ENCODE measurements at regions not wholly inside any gene's neighbourhood (a gene's known extent, or its start where the extent isn't known, plus 50 kb on each side); places are given as distances from the start of the nearest gene placed in this dataset.

DNA sequence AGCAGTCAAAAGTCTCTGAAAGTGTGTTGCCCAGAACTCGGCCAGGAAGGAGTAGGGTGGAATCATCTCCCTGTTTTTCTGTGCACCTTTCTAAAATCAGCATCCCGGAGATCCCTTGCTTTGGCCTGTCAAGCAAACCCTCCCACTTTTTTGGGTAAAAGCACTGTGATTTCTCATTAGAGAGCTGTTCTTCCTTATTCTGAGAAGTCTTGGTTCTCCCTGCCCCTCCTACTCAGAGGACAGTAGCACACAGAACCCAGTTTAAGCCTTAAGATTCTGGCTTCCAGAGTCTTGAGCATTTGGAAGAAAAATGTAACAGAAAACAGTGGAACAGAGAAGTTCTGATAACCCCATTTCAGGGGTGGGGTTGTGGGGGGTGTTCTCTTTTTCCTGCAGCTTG lies 52.6 kb upstream of the KATNAL1 start:
- no peak for DNase-seq

- no peak for DNase-seq
Observed at GRCh38 chr13:30360586-30360985, 53.2 kb upstream of the KATNAL1 start.

DNA sequence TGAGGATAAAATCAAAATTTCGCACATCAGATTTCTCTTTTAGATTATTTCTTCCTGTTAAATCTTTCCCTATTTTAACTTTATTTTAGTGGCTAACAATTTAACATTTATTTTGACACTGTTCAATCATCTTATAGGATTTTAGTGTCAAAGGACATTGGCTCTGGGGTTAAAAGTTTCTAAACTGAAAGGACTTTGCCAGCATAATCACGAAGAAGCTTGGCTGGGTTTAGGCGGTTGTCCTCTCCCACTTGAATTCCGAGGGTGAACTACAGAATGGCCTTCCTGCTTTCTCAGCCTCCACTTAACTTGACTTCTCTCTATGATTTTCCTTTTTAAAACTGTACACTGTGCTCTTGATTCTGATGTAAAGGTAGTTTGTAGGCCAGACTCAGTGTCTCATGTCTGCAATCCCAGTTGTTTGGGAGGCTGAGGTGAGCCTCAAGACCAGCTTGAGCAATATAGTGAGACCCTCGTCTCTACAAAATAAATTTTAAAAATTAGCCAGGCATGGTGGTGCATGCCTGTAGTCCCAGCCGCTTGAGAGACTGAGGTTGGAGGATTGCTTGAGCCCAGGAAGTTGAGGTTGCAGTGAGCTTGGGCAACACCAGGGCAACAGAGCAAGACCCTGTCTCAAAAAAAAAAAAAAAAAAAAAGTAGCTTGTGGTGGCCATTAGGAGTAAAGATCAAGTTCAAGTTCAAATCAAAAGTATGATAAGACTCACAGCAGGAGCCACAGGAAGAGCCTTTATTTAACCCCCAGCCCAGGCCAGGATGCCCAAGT lies 54.8 kb upstream of the KATNAL1 start:
- DNase-seq = no peak

DNA sequence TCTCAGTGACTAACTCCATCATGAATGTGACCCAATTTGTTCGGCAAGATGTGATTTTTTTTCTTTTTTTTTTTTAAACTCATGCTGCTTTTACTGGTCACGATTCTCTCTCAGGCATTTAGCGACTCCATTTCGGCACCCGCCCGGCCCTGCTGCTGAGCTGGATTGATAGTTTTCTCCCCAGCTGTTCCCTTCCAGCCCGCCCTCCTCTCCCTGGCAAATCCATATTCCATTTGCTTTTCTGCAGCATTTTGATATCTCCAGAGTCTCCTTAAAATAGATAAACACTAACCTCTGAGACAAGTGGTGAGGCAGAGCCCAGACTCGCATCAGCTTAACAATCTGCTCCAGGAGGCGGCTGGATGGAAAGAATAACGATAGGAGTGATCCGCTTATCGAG lies 55.5 kb upstream of the KATNAL1 start:
- no peak for DNase-seq

- no peak for DNase-seq
Observed at GRCh38 chr13:30363725-30364124, 56.4 kb upstream of the KATNAL1 start.

DNA sequence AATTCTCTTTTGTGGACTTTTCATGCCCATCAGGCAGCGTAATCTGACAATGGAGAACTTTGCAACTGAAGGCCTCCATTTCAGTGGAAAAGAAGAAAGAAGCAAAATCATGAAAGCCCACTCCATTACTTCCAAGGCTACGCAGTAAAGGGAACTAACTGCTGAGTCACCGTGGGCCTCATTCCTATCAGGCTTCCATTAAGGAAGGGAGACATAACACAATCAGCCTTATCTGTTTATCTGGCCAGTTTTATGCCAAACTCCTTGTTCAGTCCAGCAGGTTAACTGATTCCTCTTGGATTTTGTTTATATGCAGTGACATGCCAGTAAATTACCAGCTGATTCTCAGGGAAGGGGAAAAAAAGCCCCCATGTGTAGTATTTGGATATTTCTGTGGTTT lies 56.8 kb upstream of the KATNAL1 start:
- no peak for DNase-seq

DNA sequence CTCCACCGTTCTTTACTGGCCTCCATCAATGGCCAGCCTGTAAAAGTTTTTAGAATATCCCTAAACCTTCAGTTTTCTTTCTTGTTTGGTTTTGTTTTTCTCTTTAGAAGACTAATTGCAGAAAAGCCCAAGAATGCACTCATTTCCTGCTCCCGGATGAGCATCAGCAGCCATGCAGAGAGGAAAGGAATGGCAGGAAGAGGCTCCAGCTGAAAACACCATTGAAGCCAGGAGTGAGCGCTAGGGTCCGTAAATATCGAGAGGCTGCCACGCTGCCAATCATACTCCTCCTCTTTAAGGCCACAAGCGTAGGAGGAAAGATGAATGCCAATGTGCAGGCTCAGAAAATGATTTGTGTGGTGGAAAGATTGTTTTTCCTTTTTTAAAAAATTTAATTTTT lies 57.4 kb upstream of the UBE2L5 start:
- no peak for DNase-seq

DNA sequence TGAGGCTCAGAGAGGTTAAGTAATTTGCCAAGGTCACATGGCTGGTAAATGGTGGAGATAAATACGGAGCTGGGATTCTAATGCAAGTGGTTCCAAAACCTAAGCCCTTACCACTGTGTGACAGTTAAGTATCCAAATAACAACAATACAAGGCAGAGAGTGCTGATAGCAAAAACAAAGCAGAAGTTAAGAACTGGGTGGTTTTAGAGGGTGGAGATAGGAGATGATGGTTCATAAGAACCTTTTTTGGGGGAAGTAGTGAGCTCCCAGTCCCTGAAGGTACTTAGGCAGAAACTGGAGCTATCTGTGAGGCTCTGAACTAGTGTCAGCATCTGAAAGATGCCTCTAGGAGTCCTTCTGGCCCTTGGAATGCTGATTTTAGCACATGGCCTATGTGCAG lies 56.2 kb upstream of the UBE2L5 start:
- no peak for DNase-seq

- DNase-seq = no peak
Observed at GRCh38 chr13:30367296-30367695, 55.0 kb upstream of the UBE2L5 start.

GRCh38 chr13:30370146-30370545 lies 52.1 kb upstream of the UBE2L5 start:
- no peak for DNase-seq

GRCh38 chr13:30370916-30371521 lies 51.3 kb upstream of the UBE2L5 start:
- DNase-seq = no peak

DNA sequence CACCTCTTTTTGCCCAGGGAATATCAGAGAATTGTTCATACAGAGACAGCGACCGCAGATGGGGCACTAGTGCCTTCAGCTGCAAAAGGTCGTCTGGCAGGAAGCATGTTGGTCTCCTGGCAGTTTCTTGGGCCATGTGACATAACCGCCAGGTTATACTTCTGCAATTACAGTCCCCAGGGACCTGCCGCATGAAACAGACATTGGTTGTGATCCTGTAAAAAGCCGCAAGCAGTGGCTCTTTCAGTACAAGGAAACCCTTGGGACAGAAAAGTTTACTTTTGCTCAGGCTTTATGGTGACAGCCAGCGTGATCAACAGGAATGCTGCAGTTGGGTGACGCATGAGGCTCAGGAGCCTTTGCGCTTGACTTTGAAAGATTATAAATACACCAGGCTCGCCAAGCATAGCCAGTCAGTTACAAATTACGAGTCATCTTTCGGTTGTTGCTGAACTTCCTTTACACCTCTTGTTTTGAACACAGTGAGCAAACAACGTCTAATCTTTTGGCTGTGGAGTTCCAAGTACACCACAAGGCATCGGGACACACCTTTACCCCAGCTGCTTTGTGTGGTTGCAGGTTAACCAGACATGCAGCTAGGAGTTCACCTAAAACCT lies 50.5 kb upstream of the UBE2L5 start:
- DNase-seq = peak in 4 of 5 donors; percentile 47 to 89 (median 58)

All from T-helper 1 cell (primary cell).